DMS79 treated with DMSO at 0.1 percent for 48 hours (cell line): ENCODE measurements at regions not wholly inside any gene's neighbourhood (a gene's known extent, or its start where the extent isn't known, plus 50 kb on each side); places are given as distances from the start of the nearest gene placed in this dataset.
"Not testable (repeated sequence)": the region's sequence is repeated elsewhere in the genome, so short reads cannot be mapped to it uniquely, and the experiment has no call there.

Source experiments
- DNase-seq: peaks from one replicate; lab custom pipeline; 2025; lab: John Stamatoyannopoulos, UW

DNA sequence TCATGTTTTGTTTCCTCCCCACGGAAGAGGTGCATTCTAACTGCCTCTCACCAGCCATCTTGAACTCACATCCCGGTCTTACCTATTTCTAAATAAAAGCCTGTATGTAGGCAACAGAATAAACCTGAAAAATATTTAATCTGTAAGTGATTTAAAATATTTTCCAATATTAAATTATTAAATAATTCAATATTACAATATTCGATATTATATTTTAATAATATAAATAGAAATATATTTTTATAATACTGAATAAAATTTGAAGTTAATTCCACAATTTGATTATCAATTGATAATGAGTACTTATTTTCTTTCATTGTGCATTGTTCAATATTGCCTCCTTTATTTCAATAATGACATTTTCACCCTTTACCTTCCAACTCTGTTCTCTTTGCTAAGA lies 404.4 kb downstream of the CYLC2 start:
- DNase-seq = no peak

DNA sequence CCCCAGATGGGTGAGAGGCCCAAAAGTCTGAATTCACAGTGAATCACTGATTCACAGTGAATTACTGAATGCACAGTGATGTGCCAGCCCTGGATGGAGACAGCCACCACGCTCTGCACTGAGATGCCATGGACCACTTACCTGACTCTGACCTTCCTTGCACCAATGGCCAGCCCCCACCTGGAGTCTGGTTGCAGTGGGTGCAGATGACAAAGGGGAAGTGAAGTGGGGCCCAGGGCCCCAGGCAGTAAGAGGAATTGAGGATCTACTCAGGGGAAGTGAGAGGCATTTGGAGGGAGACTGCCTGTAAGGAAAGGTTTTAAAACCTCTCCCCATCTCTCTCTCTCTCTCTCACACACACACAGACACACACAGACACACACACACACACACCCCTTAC lies 412.1 kb downstream of the CYLC2 start:
- DNase-seq = no peak

DNA sequence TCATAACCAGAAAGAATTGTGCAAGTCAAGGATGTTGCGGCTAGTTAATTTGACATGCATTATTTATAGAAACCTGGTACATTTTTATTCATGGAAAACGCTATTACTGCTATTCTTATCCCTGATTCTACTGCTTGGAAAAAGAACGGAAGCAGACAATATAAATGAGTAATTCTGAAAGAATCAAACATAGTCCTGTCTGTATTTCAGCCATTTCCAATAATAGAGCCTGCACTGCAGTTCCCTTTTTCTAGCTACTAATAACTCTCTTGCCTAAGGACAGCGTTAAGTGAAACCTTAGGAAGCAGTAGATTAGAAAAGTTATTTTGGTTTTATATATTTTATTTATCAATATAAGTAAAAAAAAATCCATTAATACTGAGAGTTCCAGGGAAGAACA lies 414.9 kb downstream of the CYLC2 start:
- DNase-seq = no peak

DNA sequence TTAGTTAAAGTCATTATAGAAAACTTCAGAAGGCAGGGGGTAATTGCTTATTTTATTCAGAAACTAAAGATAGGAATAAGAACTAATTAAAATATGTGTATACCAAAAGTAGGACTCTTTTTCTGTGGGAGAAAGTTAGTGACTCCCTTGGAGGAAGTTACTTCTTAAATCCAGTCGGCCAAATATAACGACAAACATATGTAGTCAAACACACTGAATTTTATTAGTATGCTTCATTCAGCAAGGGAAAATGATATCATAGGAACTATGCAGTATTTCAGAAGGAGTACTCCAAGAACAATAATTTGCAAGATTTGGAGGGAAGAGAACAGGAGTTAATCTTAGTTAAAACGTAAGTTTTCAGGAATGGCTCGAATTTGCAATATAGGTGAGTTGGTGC lies 432.6 kb downstream of the CYLC2 start:
- no peak for DNase-seq

DNA sequence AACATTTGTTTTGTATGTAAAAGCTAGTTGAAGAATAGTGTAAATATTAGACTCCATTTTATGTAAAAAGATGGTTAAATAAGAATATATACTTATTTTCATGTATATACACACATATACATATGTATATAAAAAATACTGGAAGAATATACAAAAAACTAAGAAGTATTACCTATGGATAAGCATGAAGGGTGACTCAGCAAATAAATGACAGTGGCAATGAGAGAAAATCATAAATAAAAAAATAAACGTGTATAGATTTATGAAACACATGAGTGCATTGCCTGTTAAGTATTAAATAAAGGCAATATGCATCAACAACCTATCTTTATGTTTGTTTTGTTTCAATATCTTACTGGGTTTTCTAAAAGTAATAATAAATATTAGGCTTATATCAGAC lies 435.3 kb downstream of the CYLC2 start:
- DNase-seq = no peak

DNA sequence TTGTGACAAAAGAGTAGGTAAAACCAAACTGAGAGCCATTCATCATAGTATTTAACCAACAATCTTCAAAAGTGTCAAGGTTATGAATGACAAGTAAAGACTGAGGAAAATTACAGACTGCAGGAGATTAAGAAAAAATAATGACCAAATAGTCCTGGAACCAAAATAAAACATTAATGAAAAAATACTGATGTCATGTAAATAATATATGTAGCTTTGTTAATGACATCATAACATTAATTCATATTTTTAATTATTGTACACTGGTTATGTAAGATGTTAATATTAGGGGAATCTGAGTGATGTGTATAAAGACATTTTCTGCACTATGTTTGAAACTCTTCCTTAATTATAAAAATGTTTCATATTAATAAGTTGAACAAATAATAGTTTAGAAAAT lies 436.7 kb downstream of the CYLC2 start:
- DNase-seq = no peak

DNA sequence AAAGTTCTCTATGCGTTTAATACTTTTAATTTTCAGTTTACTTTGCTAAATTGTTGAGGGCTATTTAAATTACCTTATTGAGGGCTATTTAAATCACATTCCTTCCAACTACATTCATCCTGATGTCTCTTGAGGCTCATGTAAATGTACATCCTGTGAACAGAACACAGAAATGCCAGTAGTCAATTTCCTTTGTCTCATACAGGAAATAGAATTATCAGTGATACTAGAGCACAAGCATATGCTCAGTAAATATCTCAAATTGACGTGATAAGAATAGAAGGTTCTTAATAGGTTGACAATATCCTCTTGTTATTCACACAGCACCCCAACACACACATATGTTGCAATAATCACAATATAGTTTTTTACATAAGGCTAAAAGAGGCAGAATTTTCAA lies 449.0 kb downstream of the CYLC2 start:
- no peak for DNase-seq

DNA sequence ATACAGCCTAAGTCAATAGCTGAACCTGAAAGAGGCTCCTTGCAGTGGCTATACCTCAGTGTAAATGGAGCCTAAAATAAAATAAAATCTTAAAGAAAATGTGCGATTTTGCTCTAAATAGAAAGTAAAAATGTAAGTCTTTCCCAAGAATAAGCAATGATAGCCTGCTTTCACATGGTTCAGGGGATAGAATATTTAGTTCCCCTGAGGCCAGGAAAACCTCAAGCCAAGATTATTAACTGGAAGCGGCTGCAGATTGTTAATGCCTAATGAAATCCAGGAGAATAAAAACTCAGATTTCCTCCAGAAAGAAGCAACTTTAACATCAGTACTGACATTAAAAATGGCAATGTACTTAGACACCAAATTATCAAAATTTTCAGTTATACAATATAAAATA lies 463.7 kb downstream of the CYLC2 start:
- no peak for DNase-seq

DNA sequence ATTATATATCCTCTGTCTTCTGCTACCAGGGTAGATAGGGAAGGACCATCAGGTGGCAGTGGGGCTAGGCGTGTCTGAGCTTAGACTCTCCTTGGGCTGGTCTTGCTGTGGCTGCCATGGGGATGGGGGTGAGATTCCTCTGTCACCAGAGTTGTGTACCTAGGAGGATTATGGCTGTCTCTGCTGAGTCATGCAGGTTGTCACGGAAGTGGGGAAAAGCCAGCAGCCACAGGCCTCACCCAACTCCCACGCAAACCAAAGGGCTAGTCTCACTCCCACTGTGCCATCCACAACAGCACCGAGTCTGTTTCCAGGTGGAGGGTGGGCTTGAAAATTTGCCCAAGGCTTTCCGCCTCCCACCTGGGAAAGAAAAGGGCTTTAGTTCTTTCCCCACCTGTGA lies 476.1 kb downstream of the CYLC2 start:
- no peak for DNase-seq

DNA sequence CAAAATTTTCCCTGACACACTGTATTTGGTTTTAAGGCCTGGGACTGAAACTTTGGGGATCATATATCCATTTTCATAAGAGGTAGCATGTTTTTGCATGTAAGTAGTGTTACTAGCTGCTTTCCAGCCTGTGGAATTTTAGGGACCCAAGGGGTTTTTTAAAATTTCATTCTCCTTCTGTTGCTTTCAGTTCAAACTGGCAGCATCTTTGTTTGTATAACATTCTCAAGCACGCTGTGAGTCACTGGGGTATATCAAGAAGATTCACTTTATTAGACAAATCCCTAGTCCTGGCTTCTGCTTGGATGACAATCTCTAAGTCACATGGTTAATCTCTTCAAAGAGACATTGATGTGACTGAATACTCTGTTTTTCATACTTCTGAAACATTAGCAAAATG lies 479.0 kb downstream of the CYLC2 start:
- no peak for DNase-seq

DNA sequence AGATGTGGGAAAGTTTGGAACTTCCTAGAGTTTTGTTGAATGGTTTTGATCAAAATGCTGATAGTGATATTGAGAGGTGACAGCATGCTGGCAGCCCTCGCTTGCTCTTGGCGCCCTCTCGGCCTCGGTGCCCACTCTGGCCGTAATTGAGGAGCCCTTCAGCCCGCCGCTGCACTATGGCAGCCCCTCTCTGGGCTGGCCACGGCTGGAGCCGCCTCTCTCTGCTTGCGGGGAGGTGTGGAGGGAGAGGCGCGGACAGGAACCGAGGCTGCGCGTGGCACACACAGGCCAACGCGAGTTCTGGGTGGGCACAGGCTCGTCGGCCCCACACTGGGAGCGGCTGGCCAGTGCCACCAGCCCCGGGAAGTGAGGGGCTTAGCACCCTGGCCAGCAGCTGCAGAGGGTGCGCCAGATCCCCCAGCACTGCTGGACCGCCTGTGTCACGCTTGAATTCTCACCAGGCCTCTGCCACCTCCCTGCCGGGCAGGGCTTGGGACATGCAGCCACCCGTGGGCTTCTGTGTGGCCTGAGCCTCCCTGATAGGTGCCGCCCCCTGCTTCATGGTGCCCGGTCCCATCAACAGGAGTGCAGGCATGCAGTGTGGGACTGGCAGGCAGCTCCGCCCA lies 488.5 kb downstream of the CYLC2 start:
- DNase-seq = no peak

DNA sequence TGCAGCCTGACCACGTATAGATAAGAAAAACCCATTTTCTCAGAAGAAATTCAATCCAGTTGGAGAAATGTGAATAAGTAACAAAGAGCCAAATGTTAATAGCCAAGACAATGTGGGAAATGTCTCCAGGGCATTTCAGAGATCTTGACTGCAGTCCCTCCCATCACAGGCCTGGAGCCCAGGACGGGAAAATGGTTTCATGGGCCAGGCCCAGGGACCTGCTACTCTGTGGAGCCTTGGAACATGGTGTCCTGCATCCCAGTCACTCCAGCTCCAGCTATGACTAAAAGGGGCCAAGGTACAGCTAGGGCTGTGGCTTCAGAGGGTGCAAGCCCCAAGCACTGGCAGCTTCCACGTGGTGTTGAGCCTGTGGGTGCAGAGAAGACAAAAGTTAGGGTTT lies 490.0 kb downstream of the CYLC2 start:
- no peak for DNase-seq

DNA sequence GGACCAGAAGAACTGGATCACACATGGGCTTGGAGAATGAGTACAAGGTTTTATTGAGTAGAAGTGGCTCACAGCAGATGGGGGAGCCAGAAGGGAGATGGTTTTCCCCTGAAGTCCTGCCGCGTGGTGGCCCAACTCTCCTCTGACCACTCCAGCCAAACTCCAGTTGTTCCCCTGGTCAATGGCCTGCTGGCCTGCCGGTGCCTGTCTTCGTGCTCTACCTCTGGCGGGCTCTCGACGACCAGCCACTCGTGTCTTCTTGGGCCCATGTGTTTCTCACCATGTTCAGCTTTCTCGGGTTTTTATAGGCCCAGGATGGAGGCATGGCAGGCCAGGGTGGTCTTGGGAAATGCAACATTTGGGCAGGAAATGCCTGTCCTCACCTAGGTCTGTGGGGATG lies 519.6 kb downstream of the CYLC2 start:
- no peak for DNase-seq

DNA sequence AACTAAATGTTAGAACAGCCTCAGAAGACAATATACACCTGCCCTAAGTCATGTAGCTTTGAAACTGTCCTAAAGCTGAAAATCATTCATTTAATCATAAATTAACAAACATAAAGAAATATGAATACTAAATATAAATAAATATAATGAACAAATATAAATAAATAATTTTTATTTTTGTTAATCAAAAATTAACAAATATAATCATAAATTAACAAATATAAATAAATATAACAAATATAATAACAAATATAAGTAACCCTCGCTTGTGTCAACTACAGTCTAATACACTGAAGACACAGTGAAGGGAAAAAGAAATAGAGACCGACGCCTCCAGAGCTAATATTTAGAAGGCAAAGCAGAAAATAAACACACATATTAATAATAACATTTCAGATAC lies 527.3 kb downstream of the CYLC2 start:
- DNase-seq = no peak

DNA sequence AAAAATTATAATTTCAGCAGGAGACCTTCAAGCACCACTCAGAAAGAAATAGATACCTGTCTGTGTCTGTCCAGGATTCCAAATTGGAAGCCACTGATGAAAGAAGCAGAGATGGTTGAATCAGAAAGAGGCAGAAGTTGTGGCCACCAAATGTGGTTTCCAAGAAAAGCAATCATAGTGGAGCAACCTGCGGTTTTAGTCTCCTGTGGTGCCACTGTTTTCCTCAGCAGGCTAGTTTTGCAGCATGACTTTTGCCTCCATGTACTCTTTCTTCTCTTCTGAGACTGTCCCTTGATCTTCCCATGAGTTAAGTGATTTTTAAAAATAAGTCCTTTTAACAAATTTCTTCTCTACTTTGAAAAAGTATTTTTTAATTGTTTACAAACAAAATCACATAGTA lies 535.8 kb downstream of the CYLC2 start:
- no peak for DNase-seq

DNA sequence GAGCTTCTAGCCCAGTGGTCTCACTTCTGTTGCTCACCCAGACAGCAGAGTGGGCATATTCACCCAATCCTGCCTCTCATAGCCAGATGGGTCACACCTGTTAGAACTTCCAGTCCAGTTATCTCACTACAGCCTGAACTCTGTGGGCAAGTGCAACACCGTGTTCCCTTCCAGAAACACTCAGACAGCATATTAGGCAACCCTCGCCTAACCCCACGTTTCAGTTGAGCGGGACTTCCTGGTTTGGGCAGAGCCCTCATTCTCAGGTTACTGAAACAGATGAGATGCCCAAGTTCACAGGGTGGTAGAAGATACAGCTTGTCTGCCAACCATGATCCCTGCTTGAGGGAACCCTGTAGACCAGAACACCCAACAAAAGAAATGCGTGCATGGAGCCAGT lies 538.2 kb downstream of the CYLC2 start:
- no peak for DNase-seq

DNA sequence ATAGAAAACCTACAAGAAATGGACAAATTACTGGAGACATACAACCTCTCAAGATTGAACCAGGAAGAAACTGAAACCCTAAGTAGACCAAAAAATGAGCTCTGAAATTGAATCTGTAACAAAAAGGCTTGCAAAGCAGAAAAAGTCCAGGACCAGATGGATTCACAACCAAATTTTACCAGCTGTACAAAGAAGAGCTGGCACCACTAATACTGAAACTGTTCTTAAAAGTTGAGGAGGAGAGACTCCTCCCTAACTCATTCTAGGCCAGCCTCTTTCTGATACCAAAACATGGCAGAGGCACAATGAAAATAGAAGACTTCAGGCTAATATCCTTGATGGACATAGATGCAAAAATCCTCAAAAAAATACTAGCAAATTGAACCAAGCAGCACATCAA lies 542.3 kb downstream of the CYLC2 start:
- DNase-seq = no peak

DNA sequence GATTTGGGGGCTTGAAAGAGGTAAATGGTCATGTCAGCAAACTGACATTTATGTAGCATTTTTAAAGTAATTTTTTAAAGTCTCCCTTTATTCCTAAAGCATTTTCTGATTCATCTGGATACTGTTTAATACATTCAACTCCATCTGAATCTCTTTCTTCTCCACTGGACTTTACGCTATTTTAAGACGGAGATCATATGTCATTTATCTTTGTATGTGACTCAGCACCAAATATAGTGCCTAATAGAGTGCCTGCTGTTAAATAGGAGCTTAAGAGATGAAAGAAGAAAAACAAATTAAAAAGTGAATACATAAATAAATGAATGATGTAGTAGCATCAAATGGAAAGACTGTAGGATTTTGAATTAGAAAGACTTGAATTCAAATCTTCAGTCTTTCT lies 548.8 kb upstream of the SMC2 start:
- DNase-seq = no peak

DNA sequence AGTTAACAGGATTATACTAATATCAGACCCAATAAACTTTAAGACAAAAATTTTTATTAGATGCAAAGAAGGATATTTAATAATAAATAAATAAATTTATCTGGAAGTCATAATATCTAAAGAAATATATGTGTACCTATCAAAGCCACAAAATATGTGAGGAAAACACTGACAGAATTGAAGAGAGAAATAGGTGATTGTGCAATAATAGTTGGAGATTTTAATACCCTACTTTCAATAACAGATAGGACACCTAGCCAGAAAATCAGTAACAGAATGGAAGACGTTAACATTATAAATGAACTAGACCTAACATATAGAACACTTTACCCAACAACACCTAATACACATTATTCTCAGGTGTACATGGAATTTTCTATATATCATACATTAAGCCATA lies 541.4 kb upstream of the SMC2 start:
- no peak for DNase-seq

DNA sequence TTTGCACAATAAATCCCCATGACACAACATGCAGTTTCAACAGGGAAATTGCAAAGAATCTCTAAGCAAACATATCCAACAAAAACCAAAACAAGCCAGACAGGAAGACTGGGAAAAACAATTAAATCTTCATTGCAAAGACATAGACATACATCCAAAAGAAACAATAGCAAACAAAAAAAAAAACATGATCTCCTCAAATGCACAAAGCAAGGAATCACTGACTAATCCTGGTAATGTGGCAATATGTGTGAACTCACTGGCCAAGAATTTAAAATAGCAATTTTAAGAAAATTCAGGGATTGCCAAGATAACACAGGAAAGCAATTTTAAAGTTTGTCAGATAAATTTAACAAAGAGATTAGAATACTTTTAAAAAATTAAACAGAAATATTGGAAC lies 520.1 kb upstream of the SMC2 start:
- DNase-seq = no peak

DNA sequence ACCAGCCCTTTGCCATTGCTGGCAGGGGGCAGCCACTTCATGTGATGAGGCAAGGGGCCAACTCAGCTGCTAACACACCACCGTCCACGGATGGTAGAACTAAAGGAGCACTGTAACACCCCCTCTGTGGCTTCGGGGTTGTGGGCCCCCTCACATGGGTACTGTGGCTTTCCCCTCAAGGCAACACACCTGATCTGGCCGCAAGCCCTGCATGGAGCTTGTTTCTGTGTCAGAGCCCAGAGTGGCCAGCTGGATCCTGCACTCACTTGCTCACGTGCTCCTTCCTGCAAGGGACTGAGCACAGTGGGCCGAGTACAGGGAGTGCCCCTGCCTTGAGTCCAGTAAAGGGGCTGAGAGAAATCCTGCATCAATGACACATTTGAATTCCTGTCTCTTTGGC lies 507.4 kb upstream of the SMC2 start:
- DNase-seq = no peak

DNA sequence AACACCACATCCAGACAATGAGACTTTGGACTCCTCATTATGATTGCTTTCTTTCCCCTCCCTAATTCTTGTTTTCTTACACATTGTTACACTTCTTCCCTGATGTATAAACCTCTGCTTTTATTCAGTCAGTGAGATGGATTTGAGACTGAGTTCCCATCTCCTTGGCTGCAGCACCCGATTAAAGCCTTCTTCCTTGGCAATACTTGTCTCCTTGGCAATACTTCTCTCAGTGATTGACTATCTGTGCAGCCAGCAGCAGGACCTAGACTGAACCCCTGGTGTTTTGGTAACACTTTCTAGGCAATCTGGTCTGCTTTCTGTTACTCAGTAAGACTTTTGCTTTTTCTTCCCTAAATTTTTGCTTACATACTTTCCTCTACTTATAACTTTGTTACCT lies 492.8 kb upstream of the SMC2 start:
- no peak for DNase-seq

DNA sequence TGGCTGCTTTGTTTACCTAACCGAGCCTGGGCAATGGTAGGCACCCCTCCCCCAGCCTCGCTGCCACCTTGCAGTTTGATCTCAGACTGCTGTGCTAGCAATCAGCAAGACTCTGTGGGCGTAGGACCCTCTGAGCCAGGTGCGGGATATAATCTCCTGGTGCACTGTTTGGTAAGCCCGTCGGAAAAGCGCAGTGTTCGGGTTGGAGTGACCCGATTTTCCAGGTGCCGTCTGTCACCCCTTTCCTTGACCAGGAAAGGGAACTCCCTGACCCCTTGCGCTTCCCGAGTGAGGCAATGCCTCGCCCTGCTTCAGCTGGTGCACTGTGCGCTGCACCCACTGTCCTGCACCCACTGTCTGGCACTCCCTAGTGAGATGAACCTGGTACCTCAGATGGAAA lies 482.2 kb upstream of the SMC2 start:
- DNase-seq = not testable (repeated sequence)

DNA sequence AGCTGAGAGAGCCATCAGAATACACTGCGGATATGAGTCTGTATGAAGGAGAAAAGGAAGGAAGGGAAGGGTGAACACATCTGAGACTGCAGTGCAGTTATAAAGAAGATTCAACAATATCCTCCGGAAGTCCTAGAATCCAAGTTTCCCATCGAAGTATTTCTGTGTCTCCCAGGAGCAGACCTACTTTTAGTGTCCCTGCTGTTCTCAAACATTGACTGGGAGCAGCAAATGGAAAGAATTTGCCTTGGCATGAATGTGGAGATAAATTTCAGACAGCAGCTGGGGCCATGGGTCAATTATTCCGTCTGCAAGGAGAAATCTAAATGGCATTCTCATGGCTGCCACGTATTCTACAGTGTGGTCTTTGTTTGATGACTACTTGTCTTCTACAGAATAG lies 478.1 kb upstream of the SMC2 start:
- no peak for DNase-seq

DNA sequence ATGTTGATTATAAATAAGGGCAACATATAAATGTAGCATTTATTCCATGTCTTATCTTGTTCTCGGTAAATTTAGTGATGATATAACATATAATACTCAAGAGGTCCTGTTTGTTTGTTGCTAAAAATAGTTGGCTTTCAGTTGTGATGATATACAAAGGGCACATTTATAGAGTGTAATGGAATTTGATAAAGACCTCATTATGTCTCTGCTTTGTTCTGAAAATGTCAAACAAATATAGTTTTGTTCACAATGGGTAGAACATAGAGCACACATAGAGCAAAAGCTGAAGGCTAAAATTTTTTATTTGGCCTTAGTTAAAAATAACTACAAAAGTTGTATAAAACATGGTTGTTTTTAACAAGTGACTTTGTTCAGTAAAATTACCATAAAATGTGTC lies 477.1 kb upstream of the SMC2 start:
- no peak for DNase-seq
